IMR-90 (cell line): ENCODE measurements at regions not wholly inside any gene's neighbourhood (a gene's known extent, or its start where the extent isn't known, plus 50 kb on each side); places are given as distances from the start of the nearest gene placed in this dataset.

Experiments
- CHD1 ChIP-seq: IDR thresholded peaks from 2 replicates; pipeline ENCODE4 v1.6.1; 2012; ENCODE audit warnings: low read depth, low read length, improper control_type of control experiment
- CTCF ChIP-seq: conservative IDR thresholded peaks from 2 replicates; pipeline ENCODE4 v1.5.1; 2012; ENCODE audit warnings: mild to moderate bottlenecking, low read depth, low read length, improper control_type of control experiment
- ELK1 ChIP-seq: fragments of 150-350 bp; IDR thresholded peaks from 2 replicates; pipeline ENCODE4 v1.6.1; 2016; ENCODE audit warnings: low read depth, mild to moderate bottlenecking, low read length, moderate library complexity, borderline replicate concordance
- FOS ChIP-seq: fragments of 150-350 bp; IDR thresholded peaks from 2 replicates; pipeline ENCODE4 v1.6.1; 2016; ENCODE audit warnings: low read depth, low read length
- MAFK ChIP-seq: IDR thresholded peaks from 2 replicates; pipeline ENCODE4 v1.6.1; 2012; ENCODE audit warnings: low read depth, low read length, improper control_type of control experiment
- MAZ ChIP-seq: IDR thresholded peaks from 2 replicates; pipeline ENCODE4 v1.6.1; 2012; ENCODE audit warnings: low read depth, mild to moderate bottlenecking, low read length, improper control_type of control experiment, moderate library complexity, borderline replicate concordance
- POLR2A ChIP-seq: IDR thresholded peaks from 2 replicates; pipeline ENCODE4 v1.6.1; 2012; ENCODE audit warnings: mild to moderate bottlenecking, low read depth, low read length
- RAD21 ChIP-seq: IDR thresholded peaks from 2 replicates; pipeline ENCODE4 v1.6.1; 2012; ENCODE audit warnings: low read length, improper control_type of control experiment
- RCOR1 ChIP-seq: IDR thresholded peaks from 2 replicates; pipeline ENCODE4 v1.6.1; 2012; ENCODE audit warnings: mild to moderate bottlenecking, low read length, improper control_type of control experiment; ENCODE audit not compliant: insufficient replicate concordance
- SMC3 ChIP-seq: fragments of 150-350 bp; IDR thresholded peaks from 2 replicates; pipeline ENCODE4 v1.6.1; 2016; ENCODE audit warnings: low read depth, mild to moderate bottlenecking, antibody characterized with exemption, low read length, moderate library complexity
- USF2 ChIP-seq: fragments of 150-350 bp; IDR thresholded peaks from 2 replicates; pipeline ENCODE4 v1.6.1; 2017; ENCODE audit warnings: mild to moderate bottlenecking, antibody characterized with exemption, low read length, low read depth

- TF ChIP-seq CTCF (no peak), RAD21 (no peak), USF2 (no peak), FOS (no peak), POLR2A (no peak), MAFK (no peak), CHD1 (no peak), RCOR1 (no peak), ELK1 (no peak), SMC3 (no peak), MAZ (no peak)
Measured at GRCh38 chr4:27931584-27931983, 1070.9 kb downstream of the STIM2 start.
